Activated T-cell treated with anti-CD3 and anti-CD28 coated beads, Interleukin-2, amount 50 U/mL, for 4 hours (primary cell): ENCODE measurements at regions not wholly inside any gene's neighbourhood (a gene's known extent, or its start where the extent isn't known, plus 50 kb on each side); places are given as distances from the start of the nearest gene placed in this dataset.

Experiments
- ATAC-seq, 2 donors: fragments of 200-7000 bp; cut with Tn5 transposase; one replicate each; pipeline ENCODE4 v1.10.0; 2021
- DNase-seq: peaks from one replicate; pipeline ENCODE4 v3.0.0-alpha.2; 2020
- H3K27me3 Mint-ChIP-seq: one replicate; pipeline ENCODE4 v1.8.0; 2021; ENCODE audit warnings: low read depth, mixed read lengths
- H3K36me3 Mint-ChIP-seq: one replicate; pipeline ENCODE4 v1.8.0; 2022; ENCODE audit warnings: mixed read lengths; ENCODE audit not compliant: insufficient read depth
- H3K4me1 Mint-ChIP-seq: one replicate; pipeline ENCODE4 v1.8.0; 2021; ENCODE audit warnings: low read depth, mixed read lengths
- H3K4me3 Mint-ChIP-seq: one replicate; pipeline ENCODE4 v1.8.0; 2021; ENCODE audit warnings: mild to moderate bottlenecking, moderate library complexity, mixed read lengths
- H3K9me3 Mint-ChIP-seq: one replicate; pipeline ENCODE4 v1.8.0; 2021; ENCODE audit warnings: mixed read lengths

GRCh38 chr18:25704071-25704470 is 352.1 kb upstream of the ZNF521 start:
- no peaks in the 10 kb centered on the region for H3K27me3 Mint-ChIP-seq
- no peak for DNase-seq
- no peaks in the 10 kb centered on the region for H3K9me3 Mint-ChIP-seq
- no peak overlapping the region for H3K4me3 Mint-ChIP-seq
- no peaks in the 10 kb centered on the region for H3K4me1 Mint-ChIP-seq
- H3K36me3 Mint-ChIP-seq = no peaks in the 10 kb centered on the region
- no peak for ATAC-seq

DNA sequence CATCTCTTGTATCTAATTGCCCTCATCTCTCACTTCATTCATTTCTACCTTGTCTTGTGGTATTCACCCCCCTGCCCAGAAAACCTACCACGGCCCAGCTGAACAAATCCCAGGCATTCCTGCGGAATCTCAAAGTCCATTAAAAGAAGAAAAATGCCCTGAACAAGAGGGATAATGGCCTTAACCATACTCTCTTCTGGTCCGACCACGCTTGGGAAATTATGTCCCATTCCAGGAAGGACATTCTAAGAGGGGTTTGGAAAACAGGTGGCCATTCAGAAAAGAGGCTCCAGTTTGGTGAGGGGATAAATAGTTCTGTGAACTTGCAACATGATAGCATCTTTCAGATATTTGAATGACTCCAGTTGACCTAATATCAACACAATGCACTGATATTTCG is 349.9 kb upstream of the ZNF521 start:
- Mint-ChIP-seq H3K36me3 (no peaks in the 10 kb centered on the region), H3K9me3 (no peaks in the 10 kb centered on the region), H3K4me3 (no peak overlapping the region), H3K27me3 (no peaks in the 10 kb centered on the region), H3K4me1 (no peaks in the 10 kb centered on the region)
- ATAC-seq (no peak), DNase-seq (no peak)

DNA sequence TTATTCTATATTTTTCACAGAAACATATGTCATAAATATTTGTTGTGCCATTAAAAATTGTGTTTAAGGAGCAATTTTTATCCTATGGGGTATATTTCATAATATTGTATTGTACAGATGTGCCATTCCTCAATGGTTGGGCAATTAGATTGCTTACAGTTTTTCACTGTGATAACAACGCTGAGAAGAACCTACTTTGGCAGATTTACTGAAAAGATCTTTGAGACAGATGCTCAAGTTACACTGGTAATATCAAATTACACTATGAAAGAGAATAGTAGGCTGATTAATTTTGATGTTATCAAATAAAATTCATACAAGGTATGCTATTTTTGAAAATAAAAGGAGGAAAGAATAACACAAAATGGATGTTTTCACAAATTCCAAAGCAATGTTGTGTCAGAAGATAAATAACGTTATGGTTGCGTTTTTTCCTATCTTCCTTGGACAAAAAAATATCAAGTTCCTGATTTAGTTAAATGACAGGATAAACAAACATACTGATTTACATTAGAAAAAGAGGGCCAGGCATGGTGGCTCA is 335.1 kb upstream of the ZNF521 start:
- no peak for ATAC-seq
- no peaks in the 10 kb centered on the region for H3K4me1 Mint-ChIP-seq
- no peak for DNase-seq
- no peaks in the 10 kb centered on the region for H3K9me3 Mint-ChIP-seq
- no peaks in the 10 kb centered on the region for H3K36me3 Mint-ChIP-seq
- H3K27me3 Mint-ChIP-seq = peaks cover 2% of the 10 kb centered on the region
- H3K4me3 Mint-ChIP-seq = no peak overlapping the region

DNA sequence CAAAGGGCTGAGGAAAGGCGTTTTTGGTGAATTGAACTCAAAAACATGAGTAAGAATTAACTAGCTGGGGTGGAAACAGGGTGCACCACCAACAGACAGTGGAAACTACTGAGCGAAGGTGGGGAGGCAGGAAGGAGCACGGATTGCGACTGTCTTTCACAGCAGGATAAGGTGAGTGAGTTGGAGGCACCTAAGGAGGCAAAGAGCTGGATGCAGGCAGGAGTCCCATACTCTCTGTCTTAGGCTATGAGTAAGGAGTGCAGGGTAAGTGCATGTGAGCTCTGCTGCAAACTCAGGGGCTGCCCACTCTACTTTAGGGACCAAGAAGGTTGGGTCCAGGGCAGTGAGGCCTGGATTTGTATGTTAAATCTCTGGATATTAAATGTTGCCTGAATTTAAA is 333.1 kb upstream of the ZNF521 start:
- Mint-ChIP-seq H3K36me3 (no peaks in the 10 kb centered on the region), H3K4me1 (no peaks in the 10 kb centered on the region), H3K27me3 (no peaks in the 10 kb centered on the region), H3K9me3 (no peaks in the 10 kb centered on the region), H3K4me3 (no peak overlapping the region)
- DNase-seq (no peak), ATAC-seq (no peak)

GRCh38 chr18:25679491-25679890 is 327.5 kb upstream of the ZNF521 start:
- DNase-seq (no peak), ATAC-seq (no peak)
- no peaks in the 10 kb centered on the region for H3K27me3 Mint-ChIP-seq
- no peaks in the 10 kb centered on the region for H3K4me1 Mint-ChIP-seq
- H3K9me3 Mint-ChIP-seq = no peaks in the 10 kb centered on the region
- H3K36me3 Mint-ChIP-seq = no peaks in the 10 kb centered on the region
- H3K4me3 Mint-ChIP-seq = no peak overlapping the region

- H3K4me3 Mint-ChIP-seq = no peak overlapping the region
- H3K27me3 Mint-ChIP-seq = no peaks in the 10 kb centered on the region
- H3K9me3 Mint-ChIP-seq = no peaks in the 10 kb centered on the region
- no peak for DNase-seq
- no peaks in the 10 kb centered on the region for H3K4me1 Mint-ChIP-seq
- no peak for ATAC-seq
- no peaks in the 10 kb centered on the region for H3K36me3 Mint-ChIP-seq
These were observed 326.3 kb upstream of the ZNF521 start for GRCh38 chr18:25678221-25678620.

- Mint-ChIP-seq H3K4me3 (no peak overlapping the region), H3K36me3 (no peaks in the 10 kb centered on the region), H3K9me3 (no peaks in the 10 kb centered on the region), H3K4me1 (no peaks in the 10 kb centered on the region), H3K27me3 (no peaks in the 10 kb centered on the region)
- no peak for DNase-seq
- ATAC-seq = no peak
These were observed 323.3 kb upstream of the ZNF521 start for GRCh38 chr18:25675123-25675850.

- H3K4me3 Mint-ChIP-seq = no peak overlapping the region
These were observed 322.2 kb upstream of the ZNF521 start for GRCh38 chr18:25674183-25674582.

DNA sequence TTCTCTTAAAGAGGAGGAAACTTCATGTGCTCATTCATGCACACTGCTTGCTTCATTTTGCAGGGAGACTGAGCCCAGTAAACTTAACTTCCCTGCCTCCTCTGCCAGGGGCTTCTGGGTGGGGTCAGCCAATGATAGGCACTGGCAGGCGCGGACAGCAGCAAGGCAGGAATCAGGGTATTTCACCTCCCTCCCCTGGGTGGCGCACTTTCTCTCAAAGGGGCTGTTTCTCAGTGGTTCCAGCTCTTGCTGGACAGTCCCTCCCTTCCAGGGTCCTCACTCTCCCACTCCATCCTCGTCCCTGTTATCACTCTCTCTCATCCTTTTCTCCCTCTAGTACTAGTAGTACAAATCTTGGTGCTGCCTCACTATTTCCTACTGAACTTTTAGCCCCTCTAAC is 320.5 kb upstream of the ZNF521 start:
- Mint-ChIP-seq H3K36me3 (no peaks in the 10 kb centered on the region), H3K4me1 (no peaks in the 10 kb centered on the region), H3K9me3 (peaks cover 10% of the 10 kb centered on the region), H3K27me3 (peaks cover 5% of the 10 kb centered on the region), H3K4me3 (no peak overlapping the region)
- DNase-seq (no peak), ATAC-seq (no peak)

More at GRCh38 chr18:25674183-25674582, 322.2 kb upstream of the ZNF521 start:
- no peak for DNase-seq
- Mint-ChIP-seq H3K9me3 (peaks cover 4% of the 10 kb centered on the region), H3K27me3 (peaks cover 3% of the 10 kb centered on the region), H3K4me1 (no peaks in the 10 kb centered on the region), H3K36me3 (no peaks in the 10 kb centered on the region)
- no peak for ATAC-seq

DNA sequence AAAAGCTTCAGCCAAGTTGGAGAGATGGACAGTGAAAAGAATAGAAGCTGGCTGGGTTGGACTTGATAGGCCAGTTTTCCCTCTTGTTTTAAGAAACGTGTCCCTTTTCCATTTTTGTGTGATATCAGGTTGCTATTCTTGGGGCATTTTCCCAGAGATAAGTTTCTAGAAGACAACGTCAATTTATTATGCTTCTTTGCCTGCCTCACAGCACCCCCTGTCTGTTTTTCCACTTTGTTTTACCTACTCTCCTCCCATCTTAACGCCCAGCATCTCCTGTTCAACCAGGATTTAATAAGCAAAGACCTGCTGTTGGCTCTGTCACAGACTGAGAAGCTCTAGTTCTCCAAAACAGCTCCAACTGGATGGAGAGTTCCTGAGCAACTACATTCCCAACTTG is 317.8 kb upstream of the ZNF521 start:
- DNase-seq (no peak), ATAC-seq (no peak)
- no peaks in the 10 kb centered on the region for H3K36me3 Mint-ChIP-seq
- H3K4me3 Mint-ChIP-seq = no peak overlapping the region
- H3K27me3 Mint-ChIP-seq = peaks cover 7% of the 10 kb centered on the region
- H3K9me3 Mint-ChIP-seq = peaks cover 10% of the 10 kb centered on the region
- no peaks in the 10 kb centered on the region for H3K4me1 Mint-ChIP-seq

GRCh38 chr18:25662272-25662671 is 310.3 kb upstream of the ZNF521 start:
- Mint-ChIP-seq H3K4me1 (no peaks in the 10 kb centered on the region), H3K27me3 (peaks cover 2% of the 10 kb centered on the region), H3K4me3 (no peak overlapping the region), H3K36me3 (no peaks in the 10 kb centered on the region), H3K9me3 (no peaks in the 10 kb centered on the region)
- no peak for ATAC-seq
- no peak for DNase-seq

- H3K9me3 Mint-ChIP-seq = no peaks in the 10 kb centered on the region
- H3K4me1 Mint-ChIP-seq = no peaks in the 10 kb centered on the region
- no peaks in the 10 kb centered on the region for H3K36me3 Mint-ChIP-seq
These were observed 309.9 kb upstream of the ZNF521 start for GRCh38 chr18:25661831-25662230.

DNA sequence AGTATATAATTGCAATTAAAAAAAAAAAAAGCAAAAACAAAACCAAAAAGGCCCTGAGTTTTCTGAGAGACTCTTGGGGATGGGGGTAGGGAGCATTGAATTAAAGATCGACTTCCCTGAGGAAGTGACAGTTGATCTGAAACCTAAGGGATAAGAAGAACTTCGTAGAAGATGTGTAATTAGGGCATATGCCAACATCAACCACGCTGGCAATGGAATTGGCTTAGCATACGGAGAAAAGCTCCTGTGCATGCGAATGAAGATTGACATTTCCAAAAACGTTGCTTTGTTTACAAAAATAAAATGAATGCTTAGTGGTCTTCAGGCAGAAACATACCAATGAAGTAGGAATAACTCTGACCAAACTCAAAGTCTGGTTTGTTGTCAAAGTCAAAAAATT is 307.6 kb upstream of the ZNF521 start:
- ATAC-seq (no peak), DNase-seq (no peak)
- no peaks in the 10 kb centered on the region for H3K36me3 Mint-ChIP-seq
- H3K4me3 Mint-ChIP-seq = no peak overlapping the region
- H3K4me1 Mint-ChIP-seq = no peaks in the 10 kb centered on the region
- H3K27me3 Mint-ChIP-seq = no peaks in the 10 kb centered on the region
- H3K9me3 Mint-ChIP-seq = no peaks in the 10 kb centered on the region

More at GRCh38 chr18:25661831-25662230, 309.9 kb upstream of the ZNF521 start:
- Mint-ChIP-seq H3K4me3 (no peak overlapping the region), H3K27me3 (no peaks in the 10 kb centered on the region)
- no peak for ATAC-seq
- no peak for DNase-seq

GRCh38 chr18:25658476-25658875 is 306.5 kb upstream of the ZNF521 start:
- ATAC-seq (no peak), DNase-seq (no peak)
- no peak overlapping the region for H3K4me3 Mint-ChIP-seq
- no peaks in the 10 kb centered on the region for H3K36me3 Mint-ChIP-seq
- H3K27me3 Mint-ChIP-seq = peaks cover 2% of the 10 kb centered on the region
- no peaks in the 10 kb centered on the region for H3K4me1 Mint-ChIP-seq
- H3K9me3 Mint-ChIP-seq = peaks cover 4% of the 10 kb centered on the region

DNA sequence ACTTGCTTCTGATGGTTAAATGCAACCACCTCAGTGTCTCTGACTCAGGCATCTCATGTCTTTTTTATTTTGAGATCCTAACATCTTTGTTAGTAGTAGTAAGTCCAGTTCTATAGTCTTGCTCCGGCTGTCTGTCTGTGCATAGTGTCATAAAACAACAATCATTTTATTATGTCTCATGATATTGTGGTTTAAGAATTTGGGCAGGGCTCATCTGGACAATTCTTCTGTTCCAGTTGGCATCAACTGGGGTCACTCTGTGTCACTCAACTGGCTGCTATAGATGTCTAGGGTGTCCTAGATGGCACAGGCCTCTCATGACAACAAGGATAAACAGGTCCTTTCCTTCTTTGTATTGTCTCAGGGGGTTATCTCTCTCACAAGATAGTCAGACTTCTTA is 299.6 kb upstream of the ZNF521 start:
- H3K36me3 Mint-ChIP-seq = no peaks in the 10 kb centered on the region
- ATAC-seq (no peak), DNase-seq (no peak)
- H3K27me3 Mint-ChIP-seq = peaks cover 2% of the 10 kb centered on the region
- no peak overlapping the region for H3K4me3 Mint-ChIP-seq
- peaks cover 4% of the 10 kb centered on the region for H3K9me3 Mint-ChIP-seq
- no peaks in the 10 kb centered on the region for H3K4me1 Mint-ChIP-seq
